ENCODE measurements at regions not wholly inside any gene's neighbourhood (a gene's known extent, or its start where the extent isn't known, plus 50 kb on each side); places are given as distances from the start of the nearest gene placed in this dataset.

- H2BK120ac ChIP-seq (ENCODE audit: low read depth, low read length), result no peak overlapping the region
- H3K9me3 ChIP-seq (ENCODE audit: control insufficient read depth, insufficient read depth, low read length), result peaks cover 36% of the 10 kb centered on the region
- H3K4me3 ChIP-seq (ENCODE audit: insufficient read depth, low read depth, low read length), result no peak overlapping the region
- H3K4me2 ChIP-seq (ENCODE audit: low read depth, low read length), result no peak overlapping the region
- no peak overlapping the region for H3K9ac ChIP-seq (ENCODE audit: low read depth, low read length)
- no peak for ATAC-seq (ENCODE audit: low read depth)
- no peaks in the 10 kb centered on the region for H3K36me3 ChIP-seq (ENCODE audit: control insufficient read depth, insufficient read depth, low read length)
- no TSS peak for BruUV-seq (replicated peaks)
- intact Hi-C loops (cut with micrococcal nuclease), result no loop called here
- H3K79me1 ChIP-seq (ENCODE audit: low read depth in 1 of 2, low read length in 2 of 2), result no peaks in the 10 kb centered on the region
- H3K23ac ChIP-seq (ENCODE audit: low read depth, low read length), result no peak overlapping the region
- H3K4me1 ChIP-seq (ENCODE audit: control insufficient read depth, insufficient read depth, low read length), result no peaks in the 10 kb centered on the region
- no peak for TF ChIP-seq USF2 (IDR thresholded peaks at IDR 0.05; ENCODE audit: low read depth, low read length)
- TF ChIP-seq MXI1 (IDR thresholded peaks at IDR 0.05; ENCODE audit: borderline replicate concordance, low read depth, low read length), result no peak
- TF ChIP-seq MAFK (IDR thresholded peaks at IDR 0.05; ENCODE audit: low read depth, low read length), result no peak
- TF ChIP-seq BHLHE40 (IDR thresholded peaks at IDR 0.05; ENCODE audit: low read depth, low read length), result no peak
- TF ChIP-seq MAZ (IDR thresholded peaks at IDR 0.05; ENCODE audit: borderline replicate concordance, low read depth, low read length), result no peak
- no peak for TF ChIP-seq ELK1 (IDR thresholded peaks at IDR 0.05; ENCODE audit: borderline replicate concordance, low read depth, low read length)
- no peak overlapping the region for H3K4ac ChIP-seq (ENCODE audit: low read depth, low read length)
- no peak overlapping the region for H3K18ac ChIP-seq (ENCODE audit: low read depth, low read length)
- H2BK5ac ChIP-seq (ENCODE audit: low read depth, low read length, poor library complexity, severe bottlenecking), result no peak overlapping the region
- H3K56ac ChIP-seq (ENCODE audit: extremely low read depth, insufficient read depth, low read length), result no peak overlapping the region
- 65% methylated on average over 4 of the region's 6 CpGs; no CpG with 5 or more reads in 1 of the 2 experiments for WGBS, 2 experiments (ENCODE audit: extremely low coverage in 2 of 2, insufficient read length in 1 of 2)
- H4K20me1 ChIP-seq (ENCODE audit: insufficient read depth, low read length), result no peaks in the 10 kb centered on the region
- no peak overlapping the region for H2BK20ac ChIP-seq (ENCODE audit: low read depth, low read length)
- POLR2A ChIA-PET (ENCODE audit: unreplicated experiment), result no interaction called here
- no peak overlapping the region for H3K27ac ChIP-seq (ENCODE audit: insufficient read depth, low read length)
- no peaks in the 10 kb centered on the region for H3K9me1 ChIP-seq (ENCODE audit: insufficient read depth, low read length)
- no peak for DNase-seq
- CTCF ChIA-PET, result no interaction called here
- H2AK5ac ChIP-seq (ENCODE audit: low read depth, low read length), result no peak overlapping the region
- H3K27me3 ChIP-seq (ENCODE audit: control insufficient read depth, insufficient read depth, low read length), result no peaks in the 10 kb centered on the region
- dilution Hi-C loops (cut with HindIII; ENCODE audit: low sequenced_read_pairs, unreplicated experiment), result no loop called here
- H2AK9ac ChIP-seq (replicated peaks; ENCODE audit: low read depth, low read length, poor library complexity), result no peak overlapping the region
- H2BK15ac ChIP-seq (ENCODE audit: low read depth, low read length), result no peak overlapping the region
- H4K91ac ChIP-seq (ENCODE audit: insufficient read depth, low read depth, low read length), result no peak overlapping the region
- H4K5ac ChIP-seq (ENCODE audit: low read depth, low read length), result no peak overlapping the region
- no peak overlapping the region for H4K8ac ChIP-seq (ENCODE audit: low read depth in 2 of 2, low read length in 2 of 2)
- in situ Hi-C loops (cut with MboI; ENCODE audit: low sequenced_read_pairs), result no loop called here
- H2AFZ ChIP-seq (replicated peaks; ENCODE audit: low read length, poor library complexity), result no peak overlapping the region
- H3K14ac ChIP-seq (replicated peaks; ENCODE audit: low read depth, low read length), result no peak overlapping the region
These were observed 1421.9 kb downstream of the BRD1 start for GRCh38 chr22:48405741-48406140.

All from IMR-90 (cell line).